Liver (tissue), 8 donors: ENCODE measurements at regions not wholly inside any gene's neighbourhood (a gene's known extent, or its start where the extent isn't known, plus 50 kb on each side); places are given as distances from the start of the nearest gene placed in this dataset.
A peak's percentile ranks its signal among the peaks of the same experiment; 100 is the strongest.

ENCODE experiments used
- DNase-seq: peaks from one replicate; pipeline ENCODE4 v3.0.0-alpha.2; 2017; ENCODE audit warnings: low spot score
- H3K27ac ChIP-seq, 2 donors: one replicate each; pipeline ENCODE4 v1.7.0; 2013; ENCODE audit warnings: inconsistent platforms in 2 of 2, low read length in 2 of 2, control low read depth in 1 of 2, low read depth in 1 of 2, mild to moderate bottlenecking in 1 of 2
- H3K27me3 ChIP-seq, 4 donors: one replicate each; pipeline versions ENCODE4 v1.6.1 to v1.7.0; 2013; ENCODE audit warnings: low read length in 3 of 4, inconsistent platforms in 1 of 4, mild to moderate bottlenecking in 1 of 4, moderate library complexity in 1 of 4; ENCODE audit not compliant: control insufficient read depth in 4 of 4, insufficient read depth in 4 of 4
- H3K36me3 ChIP-seq, 4 donors: one replicate each; pipeline versions ENCODE4 v1.6.1 to v1.7.0; 2013; ENCODE audit warnings: low read length in 3 of 4, mild to moderate bottlenecking in 3 of 4, low read depth in 1 of 4, moderate library complexity in 1 of 4; ENCODE audit not compliant: control insufficient read depth in 4 of 4, insufficient read depth in 3 of 4
- H3K4me1 ChIP-seq, 4 donors: one replicate each; pipeline versions ENCODE4 v1.6.1 to v1.7.0; 2013; ENCODE audit warnings: low read length in 3 of 4, mild to moderate bottlenecking in 3 of 4, moderate library complexity in 1 of 4; ENCODE audit not compliant: control insufficient read depth in 4 of 4, insufficient read depth in 4 of 4
- H3K4me3 ChIP-seq, 3 donors: one replicate each; pipeline versions ENCODE4 v1.6.1 to v1.7.0; 2013; ENCODE audit warnings: low read length in 3 of 3, control low read depth in 1 of 3, low read depth in 1 of 3, mild to moderate bottlenecking in 1 of 3
- H3K9ac ChIP-seq, 2 donors: one replicate each; pipeline ENCODE4 v1.7.0; 2013; ENCODE audit warnings: low read length in 2 of 2, mild to moderate bottlenecking in 2 of 2, moderate library complexity in 2 of 2, control low read depth in 1 of 2, low read depth in 1 of 2
- H3K9me3 ChIP-seq, 4 donors: one replicate each; pipeline versions ENCODE4 v1.6.1 to v1.7.0; 2013; ENCODE audit warnings: low read length in 3 of 4; ENCODE audit not compliant: control insufficient read depth in 4 of 4
- ATF3 ChIP-seq: IDR thresholded peaks from 2 replicates; pipeline ENCODE4 v1.6.1; 2016; ENCODE audit warnings: antibody characterized with exemption
- EGR1 ChIP-seq, 2 donors: IDR thresholded peaks; 2 replicates each; pipeline ENCODE4 v1.6.1; 2016 to 2018; ENCODE audit warnings: antibody characterized with exemption in 2 of 2, low read depth in 2 of 2
- FOXA1 ChIP-seq: IDR thresholded peaks from 2 replicates; pipeline ENCODE4 v1.6.1; 2016; ENCODE audit warnings: antibody characterized with exemption
- FOXA2 ChIP-seq: IDR thresholded peaks from 2 replicates; pipeline ENCODE4 v1.6.1; 2016; ENCODE audit warnings: antibody characterized with exemption
- GABPA ChIP-seq, 2 donors: IDR thresholded peaks in 1 of 2; conservative IDR thresholded peaks in 1 of 2; 2 replicates each; pipeline ENCODE4 v1.6.1; 2016; ENCODE audit warnings: antibody characterized with exemption in 2 of 2, mild to moderate bottlenecking in 1 of 2, moderate library complexity in 1 of 2
- HNF4G ChIP-seq: IDR thresholded peaks from 2 replicates; pipeline ENCODE4 v1.6.1; 2016; ENCODE audit warnings: antibody characterized with exemption
- JUND ChIP-seq, 2 donors: IDR thresholded peaks; 2 replicates each; pipeline ENCODE4 v1.6.1; 2016; ENCODE audit warnings: antibody characterized with exemption in 2 of 2
- RAD21 ChIP-seq, 2 donors: IDR thresholded peaks; 2 replicates each; pipeline ENCODE4 v1.6.1; 2016; ENCODE audit warnings: antibody characterized with exemption in 2 of 2, mild to moderate bottlenecking in 2 of 2
- REST ChIP-seq: IDR thresholded peaks from 2 replicates; pipeline ENCODE4 v1.6.1; 2016; ENCODE audit warnings: antibody characterized with exemption, mild to moderate bottlenecking
- RXRA ChIP-seq, 2 donors: IDR thresholded peaks; 2 replicates each; pipeline ENCODE4 v1.6.1; 2017 to 2018; ENCODE audit warnings: antibody characterized with exemption in 2 of 2, mild to moderate bottlenecking in 1 of 2
- SP1 ChIP-seq: IDR thresholded peaks from 2 replicates; pipeline ENCODE4 v1.6.1; 2018; ENCODE audit warnings: antibody characterized with exemption, mild to moderate bottlenecking
- TAF1 ChIP-seq: conservative IDR thresholded peaks from 2 replicates; pipeline ENCODE4 v1.6.1; 2016; ENCODE audit warnings: antibody characterized with exemption, mild to moderate bottlenecking
- YY1 ChIP-seq: IDR thresholded peaks from 2 replicates; pipeline ENCODE4 v1.6.1; 2016; ENCODE audit warnings: antibody characterized with exemption, mild to moderate bottlenecking
- WGBS: extraction: QIAGEN DNeasy Blood & Tissue Kit; methylation state at CpG from one replicate; pipeline ENCODE4 v1.1.7; 2013; 5-methylcytosine and 5-hydroxymethylcytosine counted together
- TF ChIP-seq, protein P1 (sequence below): fragments of 150-350 bp; IDR thresholded peaks from 2 replicates; pipeline ENCODE4 v1.5.1; 2017; ENCODE audit warnings: improper control_type of control experiment, low read depth, low read length; ENCODE audit not compliant: missing input control
- TF ChIP-seq, protein P2 (sequence below): IDR thresholded peaks from 2 replicates; pipeline ENCODE4 v1.6.1; 2016; ENCODE audit warnings: antibody characterized with exemption
- TF ChIP-seq, protein P3 (sequence below): IDR thresholded peaks from 2 replicates; pipeline ENCODE4 v1.6.1; 2016; ENCODE audit warnings: antibody characterized with exemption
- donor health status: healthy.
- donor health status: healthy.
- donor health status: healthy.
- donor health status: healthy.
- donor health status: healthy.

DNA sequence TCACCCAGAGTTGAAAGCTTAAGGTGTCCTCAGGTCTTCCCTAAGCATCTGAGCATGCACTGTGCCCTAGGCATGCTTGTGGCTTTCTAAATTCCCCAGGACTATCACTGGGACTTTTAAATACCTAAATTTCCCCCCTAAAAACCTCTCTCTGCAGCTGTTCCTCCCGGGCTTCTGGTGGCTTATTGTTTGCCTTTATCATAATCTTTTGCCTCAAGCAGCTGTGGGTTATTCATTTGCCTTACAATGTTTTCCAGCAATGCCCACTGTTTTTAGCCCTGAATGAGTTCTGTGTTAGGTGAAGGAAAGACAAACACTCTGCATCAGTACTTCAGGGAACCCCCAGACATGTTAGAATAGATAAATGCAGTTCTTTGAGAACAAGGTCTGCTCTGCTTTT lies 455.0 kb downstream of the ZIC3 start (continued):
- TF ChIP-seq REST (no peak), EGR1 (IDR thresholded peaks at IDR 0.05; ENCODE audit: low read depth in 2 of 2) (no peak), FOXA1 (no peak), SP1 (no peak), FOXA2 (no peak)

- H3K9me3 ChIP-seq = no peaks in the 10 kb centered on the region
- no peak for TF ChIP-seq ATF3
- no peak for TF ChIP-seq JUND (IDR thresholded peaks at IDR 0.05)
- no peak for TF ChIP-seq HNF4G
- TF ChIP-seq YY1 = no peak
- no peak for TF ChIP-seq FOXA2
- TF ChIP-seq, protein P1, sequence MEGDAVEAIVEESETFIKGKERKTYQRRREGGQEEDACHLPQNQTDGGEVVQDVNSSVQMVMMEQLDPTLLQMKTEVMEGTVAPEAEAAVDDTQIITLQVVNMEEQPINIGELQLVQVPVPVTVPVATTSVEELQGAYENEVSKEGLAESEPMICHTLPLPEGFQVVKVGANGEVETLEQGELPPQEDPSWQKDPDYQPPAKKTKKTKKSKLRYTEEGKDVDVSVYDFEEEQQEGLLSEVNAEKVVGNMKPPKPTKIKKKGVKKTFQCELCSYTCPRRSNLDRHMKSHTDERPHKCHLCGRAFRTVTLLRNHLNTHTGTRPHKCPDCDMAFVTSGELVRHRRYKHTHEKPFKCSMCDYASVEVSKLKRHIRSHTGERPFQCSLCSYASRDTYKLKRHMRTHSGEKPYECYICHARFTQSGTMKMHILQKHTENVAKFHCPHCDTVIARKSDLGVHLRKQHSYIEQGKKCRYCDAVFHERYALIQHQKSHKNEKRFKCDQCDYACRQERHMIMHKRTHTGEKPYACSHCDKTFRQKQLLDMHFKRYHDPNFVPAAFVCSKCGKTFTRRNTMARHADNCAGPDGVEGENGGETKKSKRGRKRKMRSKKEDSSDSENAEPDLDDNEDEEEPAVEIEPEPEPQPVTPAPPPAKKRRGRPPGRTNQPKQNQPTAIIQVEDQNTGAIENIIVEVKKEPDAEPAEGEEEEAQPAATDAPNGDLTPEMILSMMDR = peak; percentile 41
- TF ChIP-seq RAD21 (IDR thresholded peaks at IDR 0.05) = peak; percentile 43 to 72
- TF ChIP-seq, protein P2, sequence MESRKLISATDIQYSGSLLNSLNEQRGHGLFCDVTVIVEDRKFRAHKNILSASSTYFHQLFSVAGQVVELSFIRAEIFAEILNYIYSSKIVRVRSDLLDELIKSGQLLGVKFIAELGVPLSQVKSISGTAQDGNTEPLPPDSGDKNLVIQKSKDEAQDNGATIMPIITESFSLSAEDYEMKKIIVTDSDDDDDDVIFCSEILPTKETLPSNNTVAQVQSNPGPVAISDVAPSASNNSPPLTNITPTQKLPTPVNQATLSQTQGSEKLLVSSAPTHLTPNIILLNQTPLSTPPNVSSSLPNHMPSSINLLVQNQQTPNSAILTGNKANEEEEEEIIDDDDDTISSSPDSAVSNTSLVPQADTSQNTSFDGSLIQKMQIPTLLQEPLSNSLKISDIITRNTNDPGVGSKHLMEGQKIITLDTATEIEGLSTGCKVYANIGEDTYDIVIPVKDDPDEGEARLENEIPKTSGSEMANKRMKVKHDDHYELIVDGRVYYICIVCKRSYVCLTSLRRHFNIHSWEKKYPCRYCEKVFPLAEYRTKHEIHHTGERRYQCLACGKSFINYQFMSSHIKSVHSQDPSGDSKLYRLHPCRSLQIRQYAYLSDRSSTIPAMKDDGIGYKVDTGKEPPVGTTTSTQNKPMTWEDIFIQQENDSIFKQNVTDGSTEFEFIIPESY = no peak
- no peak overlapping the region for H3K4me3 ChIP-seq
- DNase-seq = no peak
- H3K9ac ChIP-seq = no peak overlapping the region
- no peaks in the 10 kb centered on the region for H3K4me1 ChIP-seq
- H3K36me3 ChIP-seq = no peaks in the 10 kb centered on the region
- H3K27me3 ChIP-seq = no peaks in the 10 kb centered on the region
- 85% methylated on average over 1 of the region's 1 CpG for WGBS
- no peak overlapping the region for H3K27ac ChIP-seq
Measured at GRCh38 chrX:138026211-138026610, 460.3 kb downstream of the ZIC3 start.

- no peaks in the 10 kb centered on the region for H3K4me1 ChIP-seq
- H3K27me3 ChIP-seq = no peaks in the 10 kb centered on the region
- no peak overlapping the region for H3K4me3 ChIP-seq
- DNase-seq = no peak
- H3K9ac ChIP-seq = no peak overlapping the region
- TF ChIP-seq FOXA2 = no peak
- no peak for TF ChIP-seq REST
- no peak for TF ChIP-seq HNF4G
- no peak for TF ChIP-seq GABPA (IDR thresholded peaks at IDR 0.05 in 1 of 2, conservative IDR thresholded peaks at IDR 0.05 in 1 of 2)
- no peak for TF ChIP-seq TAF1
- TF ChIP-seq JUND (IDR thresholded peaks at IDR 0.05) = no peak
- no peak for TF ChIP-seq YY1
- TF ChIP-seq RXRA (IDR thresholded peaks at IDR 0.05) = no peak
- TF ChIP-seq, protein P2 = no peak
- TF ChIP-seq ATF3 = no peak
- TF ChIP-seq, protein P3, sequence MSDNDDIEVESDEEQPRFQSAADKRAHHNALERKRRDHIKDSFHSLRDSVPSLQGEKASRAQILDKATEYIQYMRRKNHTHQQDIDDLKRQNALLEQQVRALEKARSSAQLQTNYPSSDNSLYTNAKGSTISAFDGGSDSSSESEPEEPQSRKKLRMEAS = no peak
- H3K36me3 ChIP-seq = no peaks in the 10 kb centered on the region
- H3K27ac ChIP-seq = no peak overlapping the region
- H3K9me3 ChIP-seq = no peaks in the 10 kb centered on the region
Measured at GRCh38 chrX:138031715-138032114, 465.8 kb downstream of the ZIC3 start.
